Lung (tissue), 11 donors: ENCODE measurements at regions not wholly inside any gene's neighbourhood (a gene's known extent, or its start where the extent isn't known, plus 50 kb on each side); places are given as distances from the start of the nearest gene placed in this dataset.

Experiments used
- ATAC-seq: fragments of 200-7000 bp; cut with Tn5 transposase; one replicate; pipeline ENCODE4 v1.9.1; 2020; ENCODE audit warnings: moderate number of reproducible peaks; ENCODE audit not compliant: insufficient read depth, low FRiP score
- DNase-seq, 3 donors: peaks; one replicate each; pipeline ENCODE4 v3.0.0-alpha.2; 2013 to 2017
- H3K27ac ChIP-seq, 2 donors: one replicate each; pipeline ENCODE4 v1.5.1; 2013; ENCODE audit warnings: mild to moderate bottlenecking in 2 of 2, moderate library complexity in 2 of 2, control low read depth in 1 of 2, inconsistent platforms in 1 of 2, low read depth in 1 of 2, low read length in 1 of 2
- H3K27me3 ChIP-seq, 3 donors: one replicate each; pipeline ENCODE4 v1.5.1; 2013; ENCODE audit warnings: low read length in 2 of 3; ENCODE audit not compliant: control insufficient read depth in 3 of 3, insufficient read depth in 3 of 3
- H3K36me3 ChIP-seq, 4 donors: one replicate each; pipeline ENCODE4 v1.5.1; 2013; ENCODE audit warnings: low read length in 4 of 4, mild to moderate bottlenecking in 1 of 4, moderate library complexity in 1 of 4; ENCODE audit not compliant: control insufficient read depth in 4 of 4, insufficient read depth in 4 of 4
- H3K4me1 ChIP-seq, 5 donors: one replicate each; pipeline ENCODE4 v1.5.1; 2013; ENCODE audit warnings: low read length in 5 of 5, mild to moderate bottlenecking in 2 of 5, moderate library complexity in 1 of 5; ENCODE audit not compliant: control insufficient read depth in 5 of 5, insufficient read depth in 5 of 5
- H3K4me3 ChIP-seq: one replicate; pipeline ENCODE4 v1.5.1; 2013; ENCODE audit warnings: mild to moderate bottlenecking, control low read depth, moderate library complexity
- H3K9ac ChIP-seq, 2 donors: one replicate each; pipeline ENCODE4 v1.5.1; 2013; ENCODE audit warnings: low read length in 2 of 2, control low read depth in 1 of 2; ENCODE audit not compliant: insufficient read depth in 1 of 2
- H3K9me3 ChIP-seq, 4 donors: one replicate each; pipeline ENCODE4 v1.5.1; 2013; ENCODE audit warnings: low read length in 3 of 4, mild to moderate bottlenecking in 1 of 4, moderate library complexity in 1 of 4; ENCODE audit not compliant: control insufficient read depth in 4 of 4, insufficient read depth in 3 of 4
- WGBS, 2 donors: extraction: QIAGEN DNeasy Blood & Tissue Kit; methylation state at CpG; one replicate each; pipeline ENCODE4 v1.1.7; 2013; 5-methylcytosine and 5-hydroxymethylcytosine counted together
- TF ChIP-seq, protein P1 (sequence below): IDR thresholded peaks from 2 replicates; pipeline ENCODE4 v1.5.1; 2012; ENCODE audit warnings: mild to moderate bottlenecking; ENCODE audit errors: control extremely low read depth, extremely low read depth
- donor health status: control.
- donor health status: control.
- donor health status: Bipolar disorder and iron deficiency.
- donor health status: healthy.
- donor health status: DM: yes; HTN: yes; CAD: no.

DNA sequence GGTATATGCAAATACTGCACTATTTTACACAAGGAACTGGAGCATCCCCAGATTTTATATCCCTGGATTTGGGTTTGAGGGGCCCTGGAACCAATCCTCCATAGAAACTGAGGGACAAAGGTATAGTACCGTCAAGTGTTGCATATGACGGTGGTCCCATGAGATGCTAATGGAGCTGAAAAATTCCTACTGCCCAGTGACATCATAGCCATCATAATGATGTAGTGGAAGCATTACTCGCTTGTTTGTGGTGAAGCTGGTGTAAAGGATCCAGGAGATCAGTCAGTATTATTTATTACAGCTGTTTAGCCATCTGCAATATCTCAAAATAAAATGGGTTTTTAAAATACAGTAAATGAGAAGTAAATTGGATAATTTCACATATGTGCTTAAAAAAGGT, 496.6 kb upstream of the HS6ST1 start:
- DNase-seq (no peak), ATAC-seq (no peak)
- Histone ChIP-seq H3K9me3 (peaks cover 0 to 4% (median 0%) of the 10 kb centered on the region in 4 donors), H3K4me3 (no peak overlapping the region), H3K27me3 (no peaks in the 10 kb centered on the region), H3K4me1 (peaks cover 0 to 4% (median 0%) of the 10 kb centered on the region in 5 donors), H3K9ac (no peak overlapping the region), H3K27ac (no peak overlapping the region), H3K36me3 (no peaks in the 10 kb centered on the region)
- WGBS, 2 donors: 88 to 96% methylated on average over 3 of the region's 3 CpGs
- TF ChIP-seq, protein P1, sequence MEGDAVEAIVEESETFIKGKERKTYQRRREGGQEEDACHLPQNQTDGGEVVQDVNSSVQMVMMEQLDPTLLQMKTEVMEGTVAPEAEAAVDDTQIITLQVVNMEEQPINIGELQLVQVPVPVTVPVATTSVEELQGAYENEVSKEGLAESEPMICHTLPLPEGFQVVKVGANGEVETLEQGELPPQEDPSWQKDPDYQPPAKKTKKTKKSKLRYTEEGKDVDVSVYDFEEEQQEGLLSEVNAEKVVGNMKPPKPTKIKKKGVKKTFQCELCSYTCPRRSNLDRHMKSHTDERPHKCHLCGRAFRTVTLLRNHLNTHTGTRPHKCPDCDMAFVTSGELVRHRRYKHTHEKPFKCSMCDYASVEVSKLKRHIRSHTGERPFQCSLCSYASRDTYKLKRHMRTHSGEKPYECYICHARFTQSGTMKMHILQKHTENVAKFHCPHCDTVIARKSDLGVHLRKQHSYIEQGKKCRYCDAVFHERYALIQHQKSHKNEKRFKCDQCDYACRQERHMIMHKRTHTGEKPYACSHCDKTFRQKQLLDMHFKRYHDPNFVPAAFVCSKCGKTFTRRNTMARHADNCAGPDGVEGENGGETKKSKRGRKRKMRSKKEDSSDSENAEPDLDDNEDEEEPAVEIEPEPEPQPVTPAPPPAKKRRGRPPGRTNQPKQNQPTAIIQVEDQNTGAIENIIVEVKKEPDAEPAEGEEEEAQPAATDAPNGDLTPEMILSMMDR: no peak

DNA sequence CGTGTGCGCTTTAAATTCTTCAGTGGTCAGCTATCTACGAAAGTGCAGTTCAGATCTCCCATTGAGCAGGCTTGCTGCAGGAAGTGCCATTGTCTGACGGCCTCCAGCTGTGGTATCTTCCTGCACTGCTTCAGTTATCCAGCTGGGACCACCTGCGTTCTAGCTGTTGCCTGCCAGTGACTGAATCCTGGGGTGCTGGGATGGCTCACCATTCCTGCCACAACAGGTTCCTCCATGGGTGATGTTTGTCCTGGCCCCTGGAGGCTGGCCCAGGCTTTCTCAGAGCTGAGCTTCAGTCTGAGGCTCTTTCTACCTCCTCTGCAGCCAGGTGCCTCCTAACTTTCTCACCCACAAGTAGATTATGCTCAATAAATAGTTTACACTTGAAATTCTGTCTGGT, 498.5 kb upstream of the HS6ST1 start:
- no peak overlapping the region for H3K4me3 ChIP-seq
- H3K36me3 ChIP-seq: no peaks in the 10 kb centered on the region
- WGBS, 2 donors: 50 to 63% methylated on average over 5 of the region's 5 CpGs
- DNase-seq (peak; percentile 55 to 70 (median 65)), ATAC-seq (no peak)
- peaks cover 0 to 4% (median 0%) of the 10 kb centered on the region in 5 donors for H3K4me1 ChIP-seq
- H3K9me3 ChIP-seq: peaks cover 0 to 4% (median 0%) of the 10 kb centered on the region in 4 donors
- no peak overlapping the region for H3K27ac ChIP-seq
- H3K27me3 ChIP-seq: no peaks in the 10 kb centered on the region
- H3K9ac ChIP-seq: no peak overlapping the region
- TF ChIP-seq, protein P1: no peak

DNA sequence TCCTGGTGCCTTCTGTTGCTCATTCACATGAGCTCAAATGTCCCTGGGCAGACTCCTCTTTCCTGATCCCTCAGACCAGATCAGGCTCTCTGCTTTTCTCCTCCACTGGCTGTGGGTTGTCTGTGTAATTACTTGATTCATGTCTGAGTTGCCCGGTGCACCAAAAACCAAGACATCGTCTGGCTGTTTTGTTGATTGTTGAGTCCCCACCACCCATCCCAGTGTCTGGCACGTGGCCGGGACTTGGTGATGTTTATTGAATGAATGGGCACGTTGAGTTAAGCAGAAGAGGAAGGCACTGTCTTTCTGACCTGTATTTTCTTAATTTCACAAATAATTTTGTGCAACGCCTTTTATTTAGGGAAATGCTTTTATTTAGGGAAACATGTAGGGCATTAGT, 499.1 kb upstream of the HS6ST1 start:
- 82 to 93% methylated on average over 6 of the region's 6 CpGs for WGBS, 2 donors
- no peak overlapping the region for H3K4me3 ChIP-seq
- H3K9me3 ChIP-seq: no peaks in the 10 kb centered on the region
- H3K36me3 ChIP-seq: no peaks in the 10 kb centered on the region
- H3K27ac ChIP-seq: no peak overlapping the region
- TF ChIP-seq, protein P1: no peak
- H3K4me1 ChIP-seq: peaks cover 0 to 4% (median 1%) of the 10 kb centered on the region in 5 donors
- DNase-seq (no peak), ATAC-seq (no peak)
- H3K27me3 ChIP-seq: no peaks in the 10 kb centered on the region
- H3K9ac ChIP-seq: no peak overlapping the region

DNA sequence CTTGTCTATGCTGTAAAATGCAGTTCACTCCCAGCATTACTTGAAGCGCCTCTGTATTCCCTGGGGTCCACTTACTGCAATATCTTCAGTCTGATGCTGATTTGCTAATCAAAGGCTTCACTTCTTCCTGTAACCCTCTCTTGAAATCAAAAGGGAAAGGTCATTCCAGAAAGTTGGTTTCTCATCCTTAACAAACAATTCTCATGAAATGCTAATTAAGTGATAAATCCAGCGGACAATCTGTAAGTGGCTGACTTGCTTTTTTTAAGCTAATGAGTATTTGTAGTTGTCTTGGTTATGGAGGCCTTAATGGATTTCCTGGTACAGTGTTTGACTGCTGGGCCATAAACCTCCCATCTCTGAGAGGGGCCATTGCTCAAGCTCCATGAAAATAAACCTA, 499.6 kb upstream of the HS6ST1 start:
- no peak overlapping the region for H3K9ac ChIP-seq
- H3K4me1 ChIP-seq: peaks cover 0 to 4% (median 1%) of the 10 kb centered on the region in 5 donors
- H3K27ac ChIP-seq: no peak overlapping the region
- H3K9me3 ChIP-seq: no peaks in the 10 kb centered on the region
- no peaks in the 10 kb centered on the region for H3K36me3 ChIP-seq
- 89 to 93% methylated on average over 2 of the region's 2 CpGs for WGBS, 2 donors
- no peak for ATAC-seq
- TF ChIP-seq, protein P1: no peak
- H3K27me3 ChIP-seq: no peaks in the 10 kb centered on the region
- no peak overlapping the region for H3K4me3 ChIP-seq
- DNase-seq: peak in 2 of 3 donors; percentile 16 to 17
